Gastrocnemius medialis (tissue), 4 donors: ENCODE measurements at regions not wholly inside any gene's neighbourhood (a gene's known extent, or its start where the extent isn't known, plus 50 kb on each side); places are given as distances from the start of the nearest gene placed in this dataset.

ENCODE experiments used
- ATAC-seq, 2 donors: fragments of 150-250 bp; one replicate each; pipeline ENCODE4 v1.9.1; 2016
- DNase-seq, 2 donors: peaks; one replicate each; pipeline ENCODE4 v3.0.0-alpha.2; 2019
- H3K27ac ChIP-seq, 4 donors: fragments of 200-600 bp; sonication (generic); 1 replicate in 1 of 4; 2 replicates in 3 of 4; pipeline ENCODE4 v1.5.1; 2016 to 2018; ENCODE audit warnings: mild to moderate bottlenecking in 2 of 4, moderate library complexity in 1 of 4
- H3K27me3 ChIP-seq, 3 donors: fragments of 200-600 bp; sonication (generic) in 2 of 3; 1 replicate in 1 of 3; 2 replicates in 2 of 3; pipeline versions ENCODE4 v1.5.1 to v1.6.0; 2016 to 2019; ENCODE audit warnings: mild to moderate bottlenecking in 1 of 3, moderate library complexity in 1 of 3
- H3K36me3 ChIP-seq, 2 donors: fragments of 200-600 bp; sonication (generic) in 1 of 2; one replicate each; pipeline ENCODE4 v1.5.1; 2017 to 2018
- H3K4me1 ChIP-seq, 2 donors: fragments of 200-600 bp; sonication (generic) in 1 of 2; one replicate each; pipeline ENCODE4 v1.5.1; 2016 to 2017; ENCODE audit warnings: mild to moderate bottlenecking in 2 of 2
- H3K4me3 ChIP-seq, 4 donors: fragments of 200-600 bp; sonication (generic) in 3 of 4; 1 replicate in 1 of 4; 2 replicates in 3 of 4; pipeline ENCODE4 v1.5.1; 2016 to 2019; ENCODE audit warnings: mild to moderate bottlenecking in 2 of 4
- H3K9me3 ChIP-seq, 3 donors: fragments of 200-600 bp; sonication (generic) in 2 of 3; 1 replicate in 1 of 3; 2 replicates in 2 of 3; pipeline ENCODE4 v1.5.1; 2016 to 2019
- POLR2A ChIP-seq, 2 donors: fragments of 450-650 bp; IDR thresholded peaks; one replicate each; pipeline ENCODE4 v1.6.1; 2017; ENCODE audit warnings: antibody characterized with exemption in 2 of 2, mild to moderate bottlenecking in 2 of 2, moderate library complexity in 2 of 2
- in situ Hi-C, 4 donors: fragments of 200-750 bp; cut with MboI; loops; one replicate each; pipeline versions ENCODE4 v1.15.0 to v1.8.0; 2017; ENCODE audit warnings: low sequenced_read_pairs in 4 of 4
- intact Hi-C: fragments of 100-400 bp; cut with DNase I; formaldehyde crosslinking; loops from one replicate; pipeline ENCODE4 v1.15.1; 2023; ENCODE audit warnings: low total_unique reads
- TF ChIP-seq, protein P1 (sequence below), 5 experiments: fragments of 450-650 bp in 3 of 5; fragments of 200-600 bp in 2 of 5; sonication (generic) in 2 of 5; IDR thresholded peaks in 4 of 5; conservative IDR thresholded peaks in 1 of 5; 1 replicate in 4 of 5; 2 replicates in 1 of 5; pipeline ENCODE4 v1.5.1; 2016 to 2019; ENCODE audit warnings: antibody characterized with exemption in 5 of 5, mild to moderate bottlenecking in 3 of 5, moderate library complexity in 3 of 5

DNA sequence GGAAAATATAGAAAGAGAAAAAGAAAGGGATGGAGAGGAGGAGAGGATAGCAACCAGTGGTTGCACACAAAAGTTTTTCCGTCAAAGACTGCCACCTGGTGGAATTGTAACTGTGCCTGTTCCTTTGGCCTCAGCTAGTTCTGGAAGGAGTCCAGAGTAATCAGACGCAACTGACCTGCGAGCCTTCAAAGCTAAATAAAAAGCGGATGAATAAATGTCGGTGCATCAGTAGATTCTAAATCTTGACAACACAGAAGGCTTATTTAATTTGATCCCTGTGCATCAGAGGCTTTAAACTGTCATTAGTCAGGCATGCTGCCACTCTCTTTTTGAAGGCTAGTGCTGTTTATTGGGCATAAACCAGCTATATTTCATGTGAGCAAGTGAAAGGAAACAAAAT is 132.9 kb upstream of the ACO1 start:
- ATAC-seq (peak in 1 of 2 donors; percentile 78), DNase-seq (peak in 1 of 2 donors; percentile 18)
- no peak for TF ChIP-seq POLR2A (IDR thresholded peaks at IDR 0.05)
- TF ChIP-seq, protein P1, sequence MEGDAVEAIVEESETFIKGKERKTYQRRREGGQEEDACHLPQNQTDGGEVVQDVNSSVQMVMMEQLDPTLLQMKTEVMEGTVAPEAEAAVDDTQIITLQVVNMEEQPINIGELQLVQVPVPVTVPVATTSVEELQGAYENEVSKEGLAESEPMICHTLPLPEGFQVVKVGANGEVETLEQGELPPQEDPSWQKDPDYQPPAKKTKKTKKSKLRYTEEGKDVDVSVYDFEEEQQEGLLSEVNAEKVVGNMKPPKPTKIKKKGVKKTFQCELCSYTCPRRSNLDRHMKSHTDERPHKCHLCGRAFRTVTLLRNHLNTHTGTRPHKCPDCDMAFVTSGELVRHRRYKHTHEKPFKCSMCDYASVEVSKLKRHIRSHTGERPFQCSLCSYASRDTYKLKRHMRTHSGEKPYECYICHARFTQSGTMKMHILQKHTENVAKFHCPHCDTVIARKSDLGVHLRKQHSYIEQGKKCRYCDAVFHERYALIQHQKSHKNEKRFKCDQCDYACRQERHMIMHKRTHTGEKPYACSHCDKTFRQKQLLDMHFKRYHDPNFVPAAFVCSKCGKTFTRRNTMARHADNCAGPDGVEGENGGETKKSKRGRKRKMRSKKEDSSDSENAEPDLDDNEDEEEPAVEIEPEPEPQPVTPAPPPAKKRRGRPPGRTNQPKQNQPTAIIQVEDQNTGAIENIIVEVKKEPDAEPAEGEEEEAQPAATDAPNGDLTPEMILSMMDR (IDR thresholded peaks at IDR 0.05 in 4 of 5, conservative IDR thresholded peaks at IDR 0.05 in 1 of 5): peak in 4 of 5 experiments; percentile 18 to 51 (median 33)
- H3K36me3 ChIP-seq: no peaks in the 10 kb centered on the region
- no peak overlapping the region for H3K27ac ChIP-seq
- H3K9me3 ChIP-seq: no peaks in the 10 kb centered on the region
- intact Hi-C loops: no loop called here
- no peaks in the 10 kb centered on the region for H3K27me3 ChIP-seq
- in situ Hi-C loops: no loop called here
- no peak overlapping the region for H3K4me3 ChIP-seq
- no peaks in the 10 kb centered on the region for H3K4me1 ChIP-seq

- no peak for DNase-seq
- Histone ChIP-seq H3K36me3 (no peaks in the 10 kb centered on the region), H3K4me3 (no peak overlapping the region), H3K27me3 (no peaks in the 10 kb centered on the region), H3K27ac (no peak overlapping the region), H3K9me3 (no peaks in the 10 kb centered on the region), H3K4me1 (no peaks in the 10 kb centered on the region)
- in situ Hi-C loops: no loop called here
- TF ChIP-seq, protein P1 (IDR thresholded peaks at IDR 0.05 in 4 of 5, conservative IDR thresholded peaks at IDR 0.05 in 1 of 5): no peak
- no peak for TF ChIP-seq POLR2A (IDR thresholded peaks at IDR 0.05)
- intact Hi-C loops: no loop called here
- no peak for ATAC-seq
Measured at GRCh38 chr9:32253731-32254130, 130.7 kb upstream of the ACO1 start.

GRCh38 chr9:32255026-32255425 is 129.4 kb upstream of the ACO1 start:
- in situ Hi-C loops: no loop called here
- intact Hi-C loops: no loop called here
- TF ChIP-seq, protein P1 (IDR thresholded peaks at IDR 0.05 in 4 of 5, conservative IDR thresholded peaks at IDR 0.05 in 1 of 5): no peak
- TF ChIP-seq POLR2A (IDR thresholded peaks at IDR 0.05): no peak
- Histone ChIP-seq H3K4me1 (no peaks in the 10 kb centered on the region), H3K9me3 (no peaks in the 10 kb centered on the region), H3K36me3 (no peaks in the 10 kb centered on the region), H3K4me3 (no peak overlapping the region), H3K27me3 (no peaks in the 10 kb centered on the region), H3K27ac (no peak overlapping the region)
- DNase-seq: no peak
- no peak for ATAC-seq

GRCh38 chr9:32258482-32258881 is 126.0 kb upstream of the ACO1 start:
- ATAC-seq (no peak), DNase-seq (no peak)
- intact Hi-C loops (no loop called here), in situ Hi-C loops (no loop called here)
- no peak overlapping the region for H3K4me3 ChIP-seq
- H3K27ac ChIP-seq: no peak overlapping the region
- H3K36me3 ChIP-seq: no peaks in the 10 kb centered on the region
- no peaks in the 10 kb centered on the region for H3K4me1 ChIP-seq
- no peak for TF ChIP-seq POLR2A (IDR thresholded peaks at IDR 0.05)
- TF ChIP-seq, protein P1 (IDR thresholded peaks at IDR 0.05 in 4 of 5, conservative IDR thresholded peaks at IDR 0.05 in 1 of 5): no peak
- H3K9me3 ChIP-seq: no peaks in the 10 kb centered on the region
- H3K27me3 ChIP-seq: no peaks in the 10 kb centered on the region

DNA sequence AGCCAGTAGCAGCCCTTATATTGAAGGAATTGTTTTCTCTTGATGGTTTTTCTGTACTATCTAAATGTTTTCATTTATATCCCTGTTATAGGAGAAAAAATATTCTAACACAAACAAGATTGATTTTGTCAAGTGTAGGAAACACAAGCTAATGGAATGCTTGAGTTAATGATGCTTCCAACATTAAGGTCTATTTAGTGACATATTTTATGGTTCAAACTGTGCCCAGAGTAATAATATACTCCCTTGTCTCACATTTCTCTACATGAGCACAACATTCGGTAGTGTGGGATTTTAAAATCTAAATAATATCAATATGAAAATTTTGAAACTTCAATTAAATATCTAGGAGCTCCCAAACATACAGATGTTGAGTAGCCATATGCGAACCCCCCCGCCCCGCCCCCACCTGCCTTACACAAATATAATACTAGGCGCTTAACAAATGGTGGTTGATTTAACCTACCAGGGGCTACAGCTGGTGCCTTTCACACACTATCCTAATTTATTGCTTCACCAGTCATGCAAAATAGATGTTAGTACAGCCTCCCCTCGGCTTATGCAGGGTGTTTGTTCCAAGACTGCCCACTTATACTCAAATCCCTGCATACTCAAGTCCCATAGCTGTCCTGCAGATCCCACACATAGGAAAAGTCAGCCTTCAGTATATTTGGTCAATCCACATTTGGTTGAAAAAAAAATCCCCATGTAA is 124.1 kb upstream of the ACO1 start:
- no peaks in the 10 kb centered on the region for H3K27me3 ChIP-seq
- intact Hi-C loops (no loop called here), in situ Hi-C loops (no loop called here)
- ATAC-seq (no peak), DNase-seq (no peak)
- H3K9me3 ChIP-seq: no peaks in the 10 kb centered on the region
- no peaks in the 10 kb centered on the region for H3K4me1 ChIP-seq
- TF ChIP-seq POLR2A (IDR thresholded peaks at IDR 0.05): no peak
- TF ChIP-seq, protein P1 (IDR thresholded peaks at IDR 0.05 in 4 of 5, conservative IDR thresholded peaks at IDR 0.05 in 1 of 5): no peak
- no peak overlapping the region for H3K4me3 ChIP-seq
- no peaks in the 10 kb centered on the region for H3K36me3 ChIP-seq
- H3K27ac ChIP-seq: no peak overlapping the region
